Mucosa of descending colon (tissue), 3 donors: ENCODE measurements at regions not wholly inside any gene's neighbourhood (a gene's known extent, or its start where the extent isn't known, plus 50 kb on each side); places are given as distances from the start of the nearest gene placed in this dataset.

Experiments used
- ATAC-seq: fragments of 200-7000 bp; cut with Tn5 transposase; one replicate; pipeline ENCODE4 v1.9.1; 2020; ENCODE audit warnings: mild to moderate bottlenecking, moderate library complexity
- DNase-seq, 3 donors: peaks; one replicate each; pipeline ENCODE4 v3.0.0-alpha.2; 2020
- H3K36me3 ChIP-seq: fragments of 200-600 bp; one replicate; pipeline ENCODE4 v1.8.0; 2021; ENCODE audit warnings: low read depth, mild to moderate bottlenecking
- H3K4me1 ChIP-seq: fragments of 200-600 bp; one replicate; pipeline ENCODE4 v1.8.0; 2021; ENCODE audit warnings: low read depth, mild to moderate bottlenecking
- H3K4me3 ChIP-seq: fragments of 200-600 bp; one replicate; pipeline ENCODE4 v1.8.0; 2021; ENCODE audit warnings: mild to moderate bottlenecking
- H3K9me3 ChIP-seq: fragments of 200-600 bp; one replicate; pipeline ENCODE4 v1.8.0; 2021; ENCODE audit warnings: mild to moderate bottlenecking
- CTCF ChIP-seq: fragments of 200-600 bp; IDR thresholded peaks from one replicate; pipeline ENCODE4 v1.8.0; 2022; ENCODE audit warnings: antibody characterized with exemption, mild to moderate bottlenecking
- intact Hi-C, 2 donors: fragments of 100-400 bp; cut with DNase I in 1 of 2; cut with micrococcal nuclease in 1 of 2; formaldehyde crosslinking; loops; one replicate each; pipeline versions ENCODE4 v1.11.0 to v1.11.1; 2022; cut with DNase I, micrococcal nuclease
- donor health status: DM: no; HTN: no; CAD: no; lungs with moderate emphysema.
- donor health status: DM: no; HTN: no; CAD: no.
- donor health status: DM: no; HTN: yes; CAD: no.

- H3K9me3 ChIP-seq, result no peaks in the 10 kb centered on the region
- TF ChIP-seq CTCF, result no peak
- ATAC-seq (no peak), DNase-seq (no peak)
- intact Hi-C loops, result no loop called here
- no peaks in the 10 kb centered on the region for H3K4me1 ChIP-seq
- H3K4me3 ChIP-seq, result no peak overlapping the region
- no peaks in the 10 kb centered on the region for H3K36me3 ChIP-seq
Measured at GRCh38 chr15:37856109-37856508, 78.3 kb upstream of the TMCO5A start.

DNA sequence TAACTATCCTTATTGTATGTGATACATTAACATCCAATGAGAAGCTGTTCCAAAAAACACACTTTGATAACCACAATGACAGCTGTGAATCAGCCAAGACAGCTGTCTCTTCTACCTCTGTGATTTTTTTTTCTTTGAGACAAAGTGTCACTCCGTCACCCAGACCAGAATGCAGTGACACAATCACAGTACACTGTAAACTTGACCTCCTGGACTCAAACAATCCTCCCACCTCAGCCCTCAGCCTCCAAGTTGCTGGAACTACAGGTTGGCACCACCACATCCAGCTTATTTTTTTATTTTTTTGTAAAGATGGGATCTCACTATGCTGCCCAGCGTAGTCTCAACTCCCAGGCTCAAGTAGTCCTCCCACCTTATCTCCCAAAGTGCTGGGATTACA is 73.5 kb upstream of the TMCO5A start:
- no peaks in the 10 kb centered on the region for H3K9me3 ChIP-seq
- H3K4me1 ChIP-seq, result no peaks in the 10 kb centered on the region
- H3K36me3 ChIP-seq, result no peaks in the 10 kb centered on the region
- DNase-seq, result no peak
- TF ChIP-seq CTCF, result no peak
- no peak for ATAC-seq
- no peak overlapping the region for H3K4me3 ChIP-seq
- intact Hi-C loops, result no loop called here

DNA sequence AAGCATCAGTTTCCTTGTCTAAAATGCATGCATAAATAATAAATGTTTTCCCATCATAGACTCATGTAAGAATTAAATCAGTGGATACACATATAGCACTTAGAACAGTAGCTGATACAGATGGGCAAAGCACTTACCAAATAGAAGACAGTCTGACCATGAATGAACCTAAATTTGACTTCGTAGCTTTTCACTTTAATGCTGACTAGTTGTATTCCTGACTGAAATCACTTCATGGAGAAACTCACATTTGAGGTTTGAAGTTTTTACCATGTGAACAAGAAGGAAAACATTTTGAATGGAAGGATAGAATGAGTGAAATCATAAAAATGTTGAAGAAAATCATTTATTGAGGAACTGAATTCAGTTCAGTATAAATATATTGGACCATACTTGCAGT is 68.8 kb upstream of the TMCO5A start:
- Histone ChIP-seq H3K4me3 (no peak overlapping the region), H3K9me3 (no peaks in the 10 kb centered on the region), H3K36me3 (no peaks in the 10 kb centered on the region), H3K4me1 (no peaks in the 10 kb centered on the region)
- no peak for DNase-seq
- no peak for ATAC-seq
- no peak for TF ChIP-seq CTCF
- intact Hi-C loops, result no loop called here

GRCh38 chr15:37870711-37871110 is 63.7 kb upstream of the TMCO5A start:
- Histone ChIP-seq H3K4me3 (no peak overlapping the region), H3K9me3 (no peaks in the 10 kb centered on the region), H3K4me1 (no peaks in the 10 kb centered on the region), H3K36me3 (no peaks in the 10 kb centered on the region)
- ATAC-seq, result no peak
- TF ChIP-seq CTCF, result no peak
- intact Hi-C loops, result no loop called here
- no peak for DNase-seq

DNA sequence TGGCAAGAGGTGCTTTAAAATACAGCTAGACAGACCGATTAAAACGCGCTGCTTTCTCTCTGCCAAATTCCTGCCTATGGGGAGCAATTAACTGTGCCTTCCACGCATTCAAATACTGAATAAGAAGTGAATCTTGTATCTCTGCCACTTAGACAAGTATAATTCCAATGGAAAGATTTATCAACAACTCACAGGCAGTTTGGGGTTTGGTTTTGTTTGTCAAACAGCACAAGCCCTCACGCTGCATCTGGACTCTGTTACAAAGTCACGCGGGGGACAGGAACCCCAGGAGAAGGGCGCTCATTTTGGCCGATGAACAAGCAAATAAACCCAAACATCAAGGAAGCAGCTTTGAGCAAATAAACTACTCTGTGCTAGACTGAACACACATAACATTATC is 61.8 kb upstream of the TMCO5A start:
- no peak for TF ChIP-seq CTCF
- DNase-seq (no peak), ATAC-seq (no peak)
- Histone ChIP-seq H3K4me1 (no peaks in the 10 kb centered on the region), H3K4me3 (no peak overlapping the region), H3K36me3 (no peaks in the 10 kb centered on the region), H3K9me3 (no peaks in the 10 kb centered on the region)
- intact Hi-C loops, result no loop called here

DNA sequence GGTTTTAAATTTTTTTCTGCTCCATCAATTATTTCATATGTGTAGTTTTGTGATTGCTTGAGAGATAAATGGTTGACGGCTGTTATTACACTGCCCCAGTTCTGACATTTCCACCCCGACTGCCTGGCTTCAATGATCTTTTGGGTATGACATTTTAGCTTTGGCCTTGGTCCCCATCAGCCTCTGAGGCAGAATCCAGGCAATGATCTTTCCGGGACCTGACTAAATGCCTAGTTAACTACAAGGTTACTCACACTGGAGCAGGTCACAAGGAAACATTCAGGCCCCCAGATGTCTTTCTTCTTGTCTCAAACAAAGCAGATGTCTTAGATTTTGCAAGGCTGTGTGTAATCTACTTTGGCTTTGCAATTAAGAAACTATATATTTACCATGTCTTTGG is 61.1 kb upstream of the TMCO5A start:
- Histone ChIP-seq H3K4me1 (no peaks in the 10 kb centered on the region), H3K4me3 (no peak overlapping the region), H3K36me3 (no peaks in the 10 kb centered on the region), H3K9me3 (no peaks in the 10 kb centered on the region)
- intact Hi-C loops, result no loop called here
- TF ChIP-seq CTCF, result no peak
- DNase-seq (no peak), ATAC-seq (no peak)
